HG03108 (cell line): ENCODE measurements at regions not wholly inside any gene's neighbourhood (a gene's known extent, or its start where the extent isn't known, plus 50 kb on each side); places are given as distances from the start of the nearest gene placed in this dataset.

Experiments
- ATAC-seq: cut with Tn5 transposase; IDR thresholded peaks from one replicate; pipeline ENCODE4 v1.9.1; 2021; ENCODE audit warnings: moderate library complexity; ENCODE audit not compliant: unreplicated experiment

DNA sequence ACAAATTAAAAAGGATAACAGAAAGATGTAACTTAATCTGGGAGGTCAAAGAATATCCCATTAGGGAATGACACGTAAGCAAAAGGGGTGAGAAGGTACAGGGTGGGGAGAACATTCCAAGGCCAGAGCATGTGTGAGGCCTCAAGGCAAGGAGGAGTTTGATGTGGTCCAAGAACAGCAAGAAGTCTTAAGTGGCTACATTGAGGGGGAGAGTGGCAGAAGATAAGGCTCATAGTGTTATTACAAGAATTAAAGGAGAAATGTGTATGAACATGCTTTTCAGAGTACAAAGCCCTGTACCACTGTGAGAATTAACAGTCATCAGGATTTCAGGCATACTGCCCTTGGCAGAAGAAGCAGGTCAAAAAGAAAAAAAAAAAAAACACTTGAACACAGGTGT is 174.4 kb upstream of the ERBB4 start:
- no peak for ATAC-seq

DNA sequence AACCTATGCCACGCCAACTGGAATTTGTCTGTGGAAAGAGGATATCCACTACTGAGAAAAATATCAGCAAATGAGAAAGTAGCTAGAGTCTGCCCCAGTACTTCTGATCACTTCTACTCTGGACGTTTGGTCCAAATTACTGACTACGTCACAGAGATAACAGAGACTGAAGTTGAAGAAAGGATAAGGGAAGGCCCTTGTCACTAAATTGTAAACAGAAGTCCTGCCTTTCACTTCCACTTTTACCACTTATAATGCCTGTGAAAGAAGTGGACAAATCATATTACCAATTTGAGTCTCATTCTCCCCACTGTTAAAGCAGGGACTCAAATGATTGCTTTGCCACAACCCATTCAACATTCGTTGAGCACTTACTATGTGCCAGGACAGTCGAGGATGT is 173.9 kb upstream of the ERBB4 start:
- ATAC-seq = no peak

DNA sequence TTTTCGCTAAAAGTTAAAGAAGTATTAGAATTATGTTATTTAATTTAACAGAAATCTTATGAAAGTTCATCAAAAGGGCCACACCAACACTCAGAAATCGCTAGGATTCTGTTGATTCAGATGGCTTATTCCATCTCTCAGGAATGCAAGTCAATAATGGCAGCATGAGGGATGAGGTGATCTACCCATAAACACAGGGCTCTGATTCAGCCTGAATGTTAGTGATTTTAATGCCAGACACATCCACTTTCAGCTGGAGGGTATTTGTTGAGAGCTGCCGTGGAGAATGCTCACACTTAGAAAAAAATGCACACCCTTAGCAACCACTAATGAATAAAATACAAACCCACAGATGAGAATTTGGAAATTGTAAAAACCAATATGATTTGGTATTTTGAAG is 173.3 kb upstream of the ERBB4 start:
- no peak for ATAC-seq

DNA sequence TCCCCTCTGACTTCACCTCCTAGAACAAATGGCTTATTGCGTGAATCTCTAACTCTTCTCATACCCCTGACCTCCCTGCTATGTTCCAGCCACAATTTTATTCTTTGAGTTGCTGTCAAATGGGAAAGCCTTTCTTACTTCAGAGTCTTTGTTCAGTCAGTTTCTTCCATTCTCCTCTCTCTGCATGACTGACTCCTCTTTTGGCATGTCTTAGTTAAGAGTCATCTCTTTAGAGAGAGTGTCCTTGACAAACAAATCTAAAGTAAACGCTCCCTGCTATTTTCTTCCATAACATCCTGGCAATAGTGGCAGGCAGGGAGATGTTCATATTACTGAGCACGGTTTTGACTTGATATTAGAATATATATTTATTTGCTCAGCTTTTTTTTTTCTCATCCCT is 170.7 kb upstream of the ERBB4 start:
- no peak for ATAC-seq

DNA sequence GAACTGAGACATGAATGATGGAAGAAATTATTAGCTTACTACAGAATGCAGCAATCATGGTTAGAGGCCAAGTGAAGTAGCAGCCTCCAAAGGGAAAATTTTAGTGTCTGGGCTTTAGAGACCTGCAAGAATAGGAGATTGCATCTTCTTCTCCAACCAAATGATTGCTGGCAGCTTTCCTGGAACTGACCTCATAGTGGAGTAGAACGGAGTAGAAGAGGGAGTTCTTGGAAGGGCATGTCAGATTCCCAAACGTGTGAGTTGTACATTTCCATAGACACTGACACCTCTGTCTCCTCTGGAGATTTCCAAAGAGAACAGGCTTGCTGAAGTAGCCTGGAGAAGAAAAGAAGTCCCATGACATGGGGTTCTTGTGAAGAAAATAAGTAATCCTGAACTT is 169.8 kb upstream of the ERBB4 start:
- no peak for ATAC-seq

DNA sequence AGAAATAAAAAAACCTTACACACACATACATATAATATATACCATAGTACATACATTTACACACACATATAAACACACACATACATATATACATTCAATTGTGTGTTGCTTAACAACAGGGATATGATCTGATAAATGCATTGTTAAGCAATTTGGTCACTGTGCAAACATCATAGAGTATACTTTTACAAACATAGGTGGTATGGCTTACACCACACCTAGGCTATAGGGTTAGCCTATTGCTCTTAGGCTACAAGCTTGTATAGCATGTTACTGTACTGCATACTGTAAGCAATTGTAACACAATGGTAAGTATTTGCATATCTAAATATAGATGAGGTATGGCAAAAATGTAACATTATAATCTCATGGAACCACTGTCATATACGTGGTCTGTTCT is 156.8 kb upstream of the ERBB4 start:
- no peak for ATAC-seq

DNA sequence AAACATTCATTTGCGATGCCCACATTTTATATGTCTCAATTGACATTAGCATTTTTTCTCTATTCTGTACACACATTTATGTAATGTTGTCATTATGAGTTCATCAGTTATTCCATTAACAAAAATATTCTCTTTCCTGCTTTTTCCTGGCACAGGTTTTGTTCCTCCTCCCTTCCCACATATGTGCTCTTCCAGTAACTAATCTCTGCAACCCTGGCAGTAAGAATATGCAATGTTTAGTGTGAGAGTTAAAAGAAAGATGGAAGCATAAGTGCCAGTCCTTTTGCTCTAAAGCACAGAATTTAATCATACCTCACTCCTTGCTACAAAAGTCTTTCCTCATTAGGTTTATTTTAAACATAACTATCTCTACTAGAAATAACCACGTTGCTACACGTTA is 155.8 kb upstream of the ERBB4 start:
- ATAC-seq = no peak

DNA sequence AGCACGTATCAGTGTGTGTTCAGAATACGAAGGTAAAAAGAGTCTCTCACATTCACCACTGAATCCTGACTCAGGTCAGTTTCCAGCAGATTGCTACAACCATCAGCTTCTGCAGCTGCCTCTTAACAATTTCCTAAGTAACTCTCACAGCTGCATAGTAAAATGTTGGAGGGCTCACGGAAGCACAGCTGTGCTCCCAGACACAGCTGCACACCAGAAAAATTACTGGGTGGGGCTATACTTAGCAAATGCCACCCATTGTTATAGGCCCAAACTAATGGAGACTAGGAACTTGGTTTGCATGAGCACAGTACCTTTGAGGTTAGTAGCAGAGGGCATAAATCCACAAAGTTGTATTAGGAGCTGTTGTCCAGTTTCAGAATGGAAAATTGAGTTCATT is 153.9 kb upstream of the ERBB4 start:
- ATAC-seq = no peak

DNA sequence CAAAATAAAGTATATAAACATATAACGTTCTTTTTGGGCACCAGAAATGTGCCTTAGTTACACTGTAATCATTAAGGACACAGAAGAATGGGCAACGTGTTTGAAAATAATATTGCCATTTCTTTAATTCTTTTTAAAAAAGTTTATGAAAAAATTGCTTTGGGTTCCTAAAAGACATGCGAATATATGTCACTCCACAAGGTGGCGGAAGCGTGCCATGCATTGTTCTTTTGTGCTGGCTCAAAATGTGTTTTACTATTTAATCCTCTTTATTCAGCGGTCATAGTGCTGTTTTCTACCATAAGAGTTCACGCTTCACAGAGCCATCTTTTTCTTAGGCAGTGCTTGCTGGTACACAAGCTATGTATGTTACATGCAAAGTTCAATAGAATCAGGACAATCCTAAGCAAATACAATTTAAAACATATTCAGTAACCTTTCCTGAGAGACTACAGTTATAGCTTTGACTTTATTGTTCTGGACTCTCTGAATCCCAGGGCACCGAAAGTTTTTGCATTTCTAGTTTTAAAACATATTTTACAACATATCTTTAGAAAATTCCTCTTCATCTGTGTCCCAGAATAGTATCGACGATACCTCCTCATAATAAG is 147.8 kb upstream of the ERBB4 start:
- ATAC-seq = peak; percentile 66

DNA sequence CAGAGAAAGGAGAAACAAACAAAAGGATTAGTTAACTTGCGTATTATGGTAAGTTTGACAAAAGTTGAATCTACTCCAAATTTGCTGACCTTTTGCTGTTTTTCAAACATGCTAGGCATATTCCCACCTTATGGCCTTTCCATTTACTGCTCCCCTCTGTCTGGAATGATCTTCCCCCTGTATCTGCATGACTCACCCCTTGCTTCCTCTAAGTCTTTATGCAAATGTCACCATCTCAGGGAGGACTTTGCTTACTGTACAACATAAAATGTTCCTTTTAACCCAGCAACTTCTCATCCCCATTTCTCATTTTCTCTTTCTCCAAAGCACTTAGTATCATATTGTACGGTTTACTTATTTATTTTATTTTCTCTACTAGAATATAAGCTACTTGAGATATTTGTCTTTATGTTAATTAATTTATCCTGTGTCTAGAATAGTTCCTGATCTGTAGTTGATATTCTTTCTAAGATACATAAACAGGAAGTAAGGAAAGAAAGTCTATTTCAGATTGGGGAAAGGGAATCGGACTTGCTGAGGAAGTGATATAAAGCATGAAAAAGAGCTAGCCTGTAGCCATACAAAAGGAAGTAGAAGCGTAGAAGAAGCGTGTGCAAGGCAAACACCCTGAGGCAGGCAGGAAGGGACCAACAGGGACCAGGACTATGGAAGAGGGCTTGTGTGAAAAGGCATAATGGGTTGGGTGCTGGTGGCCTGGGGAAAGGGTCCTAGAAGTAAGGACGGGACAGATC is 144.9 kb upstream of the ERBB4 start:
- ATAC-seq = no peak

DNA sequence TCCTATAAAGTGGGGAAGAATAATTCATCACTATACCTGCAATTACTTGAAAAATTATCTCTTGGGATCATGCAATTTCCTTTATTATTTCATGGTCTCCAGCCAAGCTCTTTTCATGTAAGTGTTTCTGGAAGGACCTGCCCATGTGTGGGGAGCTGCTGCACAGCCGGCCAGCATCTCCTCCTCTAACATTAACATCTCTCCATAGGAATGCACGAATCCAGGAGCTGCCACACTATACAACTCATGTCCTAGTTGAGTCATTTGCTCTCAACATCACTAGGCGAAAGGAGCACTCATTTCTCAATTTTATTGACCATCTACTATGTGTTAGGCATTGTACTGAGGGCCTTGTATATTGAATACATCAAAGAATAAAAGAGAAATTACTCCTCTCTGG is 144.3 kb upstream of the ERBB4 start:
- ATAC-seq = no peak

DNA sequence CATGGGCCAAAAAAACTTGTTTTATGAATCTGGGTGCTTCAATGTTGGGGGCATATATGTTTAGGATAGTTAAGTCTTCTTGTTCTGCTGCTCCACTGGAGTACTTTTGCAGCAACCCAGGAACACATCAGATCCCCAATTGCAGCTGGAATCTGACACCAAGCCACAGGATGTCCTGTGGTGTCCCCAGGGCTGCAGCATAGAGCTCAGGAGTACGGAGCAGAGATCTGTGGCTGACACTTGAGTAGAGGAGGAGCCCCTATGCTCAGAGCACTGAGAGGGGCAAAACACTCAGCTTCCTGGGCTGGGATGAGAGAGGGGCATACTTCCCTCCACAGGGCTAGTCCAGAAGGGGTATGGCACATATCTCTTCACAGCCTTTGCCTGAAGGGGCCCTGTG is 138.9 kb upstream of the ERBB4 start:
- no peak for ATAC-seq

DNA sequence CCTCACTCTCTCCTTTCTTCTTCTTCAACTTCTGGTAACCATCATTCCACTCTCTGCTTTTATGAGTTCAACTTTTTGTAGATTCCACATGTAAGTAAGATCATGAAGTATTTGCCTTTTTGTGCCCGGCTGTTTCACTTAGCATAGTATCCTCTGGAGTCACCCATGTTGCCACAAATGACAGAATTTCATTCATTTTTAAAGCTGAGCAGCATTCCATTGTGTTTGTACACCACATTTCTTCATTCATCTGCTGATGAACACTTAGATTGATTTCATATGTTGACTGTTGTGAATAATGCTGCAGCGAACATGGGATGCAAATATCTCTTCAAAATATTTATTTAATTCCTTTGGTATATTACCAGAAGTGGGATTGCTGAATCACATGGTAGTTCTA is 133.6 kb upstream of the ERBB4 start:
- ATAC-seq = no peak

DNA sequence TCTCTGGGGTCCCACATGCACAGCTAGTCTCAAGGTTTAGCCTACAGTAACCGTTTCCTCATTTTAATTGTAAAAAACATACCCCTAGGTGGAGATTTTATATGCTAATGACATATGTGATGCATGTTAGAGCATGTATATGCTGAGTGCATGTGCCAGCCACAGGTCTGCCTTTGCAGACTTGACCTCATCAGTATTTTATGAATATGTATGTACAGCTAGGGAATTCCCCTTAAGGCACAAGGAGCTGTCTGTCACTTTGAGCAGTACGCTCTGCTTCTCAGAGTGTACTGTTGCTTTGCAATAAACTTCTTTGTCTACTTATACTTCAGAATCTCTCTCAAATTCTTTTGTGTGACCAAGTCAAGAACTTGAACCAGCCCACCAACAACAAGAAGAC is 131.2 kb upstream of the ERBB4 start:
- no peak for ATAC-seq

DNA sequence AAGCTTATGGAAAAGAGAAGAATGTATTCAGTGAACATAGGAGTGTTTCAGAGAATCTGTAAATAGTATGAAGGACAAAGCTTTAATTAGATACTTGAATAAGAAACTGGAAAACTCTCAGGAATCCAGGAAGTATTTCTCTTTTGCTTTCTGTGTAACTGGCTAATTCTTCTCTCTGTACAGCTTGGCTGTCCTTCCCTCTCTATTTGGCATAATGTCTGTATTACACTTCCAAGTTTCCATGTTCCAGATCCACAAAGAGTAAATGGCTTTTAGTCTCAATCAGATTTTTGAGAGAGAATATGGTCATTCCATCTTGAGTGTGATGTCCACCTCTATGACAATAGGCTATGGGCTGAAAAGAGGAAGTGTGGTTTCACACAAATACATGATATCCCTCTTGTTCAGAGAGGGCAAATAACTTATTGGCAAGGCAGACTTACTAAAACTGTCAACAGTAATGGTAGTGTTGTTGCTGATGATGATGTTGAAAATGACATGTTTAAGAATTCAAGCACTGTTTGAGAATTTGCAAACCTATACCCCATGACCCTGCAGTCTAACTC is 129.2 kb upstream of the ERBB4 start:
- no peak for ATAC-seq

DNA sequence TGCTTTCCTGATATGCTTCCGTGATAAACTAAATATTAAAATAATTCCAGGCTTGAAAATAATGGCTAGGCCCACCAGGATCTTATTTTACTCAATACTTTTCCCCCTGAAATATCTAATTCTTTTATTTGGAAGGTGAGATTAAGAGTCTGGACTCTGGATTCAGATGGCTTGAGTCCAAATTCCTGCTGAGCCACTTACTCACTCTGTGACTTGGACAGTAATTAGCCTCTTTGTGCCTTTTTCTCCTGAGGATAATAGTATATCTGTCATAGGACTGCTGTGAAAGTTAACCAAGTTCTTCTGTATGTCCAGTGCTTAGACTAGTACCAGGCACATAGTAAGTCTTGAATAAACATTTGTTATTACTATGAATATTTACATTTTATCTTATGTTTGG is 127.3 kb upstream of the ERBB4 start:
- ATAC-seq = no peak

DNA sequence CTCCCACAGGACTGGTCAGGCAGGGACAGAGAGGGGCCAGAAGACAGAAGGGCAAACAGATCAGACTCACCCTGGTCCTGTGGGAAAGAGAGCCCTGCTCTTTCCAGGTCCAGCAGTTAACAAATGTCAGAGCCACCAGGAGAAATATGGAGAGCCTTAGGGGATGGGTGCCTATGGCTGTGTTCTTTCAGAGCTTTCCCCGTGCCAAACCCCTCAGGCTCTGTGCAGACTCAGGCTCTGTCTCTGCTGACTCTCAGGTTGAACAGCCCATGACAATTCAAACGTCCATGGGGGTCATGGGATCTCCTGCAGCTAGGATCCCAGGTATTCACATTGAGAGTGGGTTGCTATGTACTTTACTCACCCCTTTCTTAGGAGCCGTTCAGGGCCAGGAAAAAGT is 120.8 kb upstream of the ERBB4 start:
- no peak for ATAC-seq

DNA sequence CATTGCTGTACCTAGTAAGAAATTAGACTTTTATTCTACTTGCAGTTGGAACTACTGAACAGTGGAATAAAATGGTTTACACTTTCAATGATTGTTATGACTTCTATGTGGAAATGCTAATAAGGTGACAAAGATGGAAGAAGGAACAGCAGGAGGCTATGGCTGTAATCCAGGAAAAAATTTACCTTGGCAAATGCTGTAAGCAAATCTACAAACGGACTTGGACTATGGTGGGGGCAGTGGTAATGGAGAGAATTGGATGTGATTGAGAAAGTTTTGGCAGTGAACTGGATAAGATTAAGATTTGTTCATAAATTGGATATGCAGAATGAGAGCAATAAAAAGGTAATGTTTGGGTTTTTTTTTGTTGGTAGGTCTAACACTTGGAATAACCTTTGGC is 111.0 kb upstream of the ERBB4 start:
- no peak for ATAC-seq

DNA sequence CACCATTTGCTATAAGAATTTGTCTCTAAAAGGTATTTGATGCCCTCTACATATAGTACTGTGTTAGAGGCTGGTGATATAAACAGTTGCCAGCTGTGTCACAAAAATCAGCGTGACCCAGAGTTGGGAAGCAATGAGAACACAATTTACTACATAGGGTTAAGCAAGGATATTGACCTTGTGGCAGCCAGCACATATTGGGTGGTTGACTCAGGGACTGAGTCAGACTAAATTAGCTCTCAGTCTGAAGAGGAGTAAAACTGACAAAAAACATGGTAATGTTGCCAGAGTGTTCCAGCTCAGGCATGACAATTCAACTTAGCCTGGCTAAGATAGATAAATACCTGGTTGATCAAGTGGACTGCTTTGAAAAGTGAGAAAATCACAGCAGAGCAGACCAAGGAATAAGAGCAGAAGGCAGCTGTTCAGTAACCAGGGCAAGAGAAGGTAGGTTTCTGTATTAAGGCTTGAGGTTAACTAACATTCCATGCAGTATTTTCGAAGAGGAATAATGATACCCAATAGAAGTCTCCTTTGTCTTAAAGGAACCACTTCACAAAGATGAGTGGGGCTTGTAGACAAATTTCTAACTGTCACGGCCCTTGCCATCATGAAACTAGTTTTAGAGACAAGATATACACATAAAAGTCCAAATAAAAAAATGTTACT is 108.2 kb upstream of the ERBB4 start:
- no peak for ATAC-seq

DNA sequence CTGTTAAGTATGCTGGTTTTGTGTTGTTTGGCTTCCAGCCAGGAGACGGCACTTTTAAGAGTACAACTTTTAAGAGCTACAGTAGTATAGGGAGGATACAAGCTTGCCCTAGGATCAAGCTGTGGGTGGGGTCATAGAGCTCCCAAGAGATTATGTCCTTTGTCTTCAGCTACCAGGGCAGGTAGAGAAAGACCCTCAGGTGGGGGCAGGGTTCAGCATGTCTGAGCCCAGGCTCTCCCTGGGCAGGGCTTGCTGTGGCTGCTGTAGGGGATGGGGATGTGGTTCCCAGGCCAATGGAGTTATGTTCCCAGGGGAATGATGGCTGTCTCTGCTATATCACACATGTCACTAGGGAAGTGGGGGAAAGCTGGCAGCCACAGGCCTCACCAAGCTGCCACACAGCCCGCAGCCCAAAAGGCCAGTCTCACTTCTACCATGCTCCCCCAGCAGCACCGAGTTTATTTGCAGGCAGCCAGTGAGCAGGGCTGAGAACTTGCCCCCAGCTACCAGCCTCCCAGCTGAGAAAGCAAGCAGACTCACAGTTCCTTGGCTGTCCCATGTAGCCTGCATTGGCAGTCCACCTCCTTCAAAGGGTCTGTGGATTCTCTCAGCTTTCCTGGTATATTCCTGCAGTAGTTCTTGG is 105.7 kb upstream of the ERBB4 start:
- no peak for ATAC-seq

DNA sequence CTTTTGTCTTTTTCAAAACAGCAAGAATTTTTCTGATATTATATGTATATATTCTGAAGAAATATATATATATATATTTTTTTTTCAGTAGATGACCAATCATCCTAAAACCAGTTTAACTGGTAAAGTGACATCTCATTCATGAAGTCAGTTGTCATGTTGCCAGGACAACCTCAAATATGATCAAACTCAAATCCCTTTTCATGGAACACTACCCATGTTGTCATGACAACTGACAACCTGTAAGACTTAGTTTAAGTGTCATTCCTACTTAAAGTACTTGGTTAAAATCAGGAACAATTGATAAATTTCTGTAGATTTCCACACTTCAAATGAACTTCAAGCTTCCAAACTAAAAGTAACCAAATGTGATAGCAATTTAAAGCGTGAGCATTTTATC is 101.8 kb upstream of the ERBB4 start:
- ATAC-seq = no peak

DNA sequence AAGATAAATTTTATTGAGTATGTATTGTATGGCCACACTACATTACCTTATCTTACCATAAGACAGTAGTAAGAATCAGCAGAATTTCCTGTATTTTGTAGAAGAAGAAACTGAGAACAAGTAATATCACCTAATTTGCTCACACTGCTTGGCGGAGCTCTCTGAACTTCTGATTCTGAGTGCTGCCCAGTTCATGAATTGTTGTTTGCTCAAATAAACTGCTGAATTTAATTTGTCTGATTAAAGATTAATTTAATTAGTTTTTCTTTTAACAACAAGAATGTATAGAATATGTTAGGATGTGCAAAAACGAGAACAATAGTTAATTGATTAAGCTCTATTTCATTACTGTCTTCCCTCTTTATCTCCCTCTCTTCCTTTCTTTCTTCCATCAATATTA is 100.1 kb upstream of the ERBB4 start:
- no peak for ATAC-seq
